Osteocyte (in vitro differentiated cells): ENCODE measurements at regions not wholly inside any gene's neighbourhood (a gene's known extent, or its start where the extent isn't known, plus 50 kb on each side); places are given as distances from the start of the nearest gene placed in this dataset.
A peak's percentile ranks its signal among the peaks of the same experiment; 100 is the strongest.

ENCODE experiments used
- DNase-seq: peaks from one replicate; pipeline ENCODE4 v3.0.0; 2021; ENCODE audit warnings: mixed read lengths; ENCODE audit not compliant: unreplicated experiment; ENCODE audit errors: extremely low spot score
- H3K27ac Mint-ChIP-seq: one replicate; pipeline ENCODE4 v1.8.0; 2021; ENCODE audit warnings: mild to moderate bottlenecking, mixed read lengths; ENCODE audit not compliant: unreplicated experiment
- H3K27me3 Mint-ChIP-seq: one replicate; pipeline ENCODE4 v1.8.0; 2021; ENCODE audit warnings: mixed read lengths; ENCODE audit not compliant: unreplicated experiment
- H3K36me3 Mint-ChIP-seq: one replicate; pipeline ENCODE4 v1.8.0; 2021; ENCODE audit warnings: mixed read lengths; ENCODE audit not compliant: unreplicated experiment
- H3K4me1 Mint-ChIP-seq: one replicate; pipeline ENCODE4 v1.8.0; 2021; ENCODE audit warnings: mixed read lengths; ENCODE audit not compliant: unreplicated experiment
- H3K4me3 Mint-ChIP-seq: one replicate; pipeline ENCODE4 v1.8.0; 2021; ENCODE audit warnings: mild to moderate bottlenecking, moderate library complexity, mixed read lengths; ENCODE audit not compliant: unreplicated experiment
- H3K9me3 Mint-ChIP-seq: one replicate; pipeline ENCODE4 v1.8.0; 2021; ENCODE audit warnings: mixed read lengths; ENCODE audit not compliant: unreplicated experiment
- CTCF ChIP-seq: fragments of 200-600 bp; sonication (generic); IDR thresholded peaks from 2 replicates; pipeline ENCODE4 v1.5.0; 2021; ENCODE audit warnings: antibody characterized with exemption, mild to moderate bottlenecking, moderate library complexity

GRCh38 chr11:111439901-111440300 lies 60.8 kb upstream of the POU2AF1 start:
- no peak overlapping the region for H3K27ac Mint-ChIP-seq
- no peaks in the 10 kb centered on the region for H3K9me3 Mint-ChIP-seq
- peaks cover 7% of the 10 kb centered on the region for H3K4me1 Mint-ChIP-seq
- peaks cover 31% of the 10 kb centered on the region for H3K27me3 Mint-ChIP-seq
- no peaks in the 10 kb centered on the region for H3K36me3 Mint-ChIP-seq
- no peak overlapping the region for H3K4me3 Mint-ChIP-seq
- TF ChIP-seq CTCF: no peak
- DNase-seq: no peak

GRCh38 chr11:111438846-111439520 lies 59.9 kb upstream of the POU2AF1 start:
- no peak for TF ChIP-seq CTCF
- peaks cover 7% of the 10 kb centered on the region for H3K4me1 Mint-ChIP-seq
- no peaks in the 10 kb centered on the region for H3K9me3 Mint-ChIP-seq
- H3K27ac Mint-ChIP-seq: no peak overlapping the region
- no peak for DNase-seq
- no peaks in the 10 kb centered on the region for H3K36me3 Mint-ChIP-seq
- H3K4me3 Mint-ChIP-seq: no peak overlapping the region
- peaks cover 31% of the 10 kb centered on the region for H3K27me3 Mint-ChIP-seq

GRCh38 chr11:111438168-111438567 lies 59.1 kb upstream of the POU2AF1 start:
- Mint-ChIP-seq H3K36me3 (no peaks in the 10 kb centered on the region), H3K4me1 (peaks cover 7% of the 10 kb centered on the region), H3K27ac (no peak overlapping the region), H3K27me3 (peaks cover 31% of the 10 kb centered on the region), H3K9me3 (no peaks in the 10 kb centered on the region), H3K4me3 (no peak overlapping the region)
- no peak for TF ChIP-seq CTCF
- no peak for DNase-seq

- Mint-ChIP-seq H3K27me3 (peaks cover 37% of the 10 kb centered on the region), H3K9me3 (no peaks in the 10 kb centered on the region), H3K36me3 (no peaks in the 10 kb centered on the region), H3K4me1 (peaks cover 5% of the 10 kb centered on the region), H3K4me3 (no peak overlapping the region), H3K27ac (no peak overlapping the region)
- no peak for DNase-seq
- TF ChIP-seq CTCF: no peak
These were observed 56.1 kb upstream of the POU2AF1 start for GRCh38 chr11:111435046-111435698.

GRCh38 chr11:111429066-111429506 lies 50.0 kb upstream of the POU2AF1 start:
- Mint-ChIP-seq H3K4me1 (no peaks in the 10 kb centered on the region), H3K9me3 (no peaks in the 10 kb centered on the region), H3K27ac (no peak overlapping the region), H3K36me3 (no peaks in the 10 kb centered on the region), H3K4me3 (no peak overlapping the region), H3K27me3 (peaks cover 38% of the 10 kb centered on the region)
- DNase-seq: no peak
- TF ChIP-seq CTCF: peak; percentile 53
